NCI-H524 treated with DMSO at 0.1 percent for 48 hours (cell line): ENCODE measurements at regions not wholly inside any gene's neighbourhood (a gene's known extent, or its start where the extent isn't known, plus 50 kb on each side); places are given as distances from the start of the nearest gene placed in this dataset.

Experiments used
- DNase-seq: peaks from one replicate; lab custom pipeline; 2025; lab: John Stamatoyannopoulos, UW

GRCh38 chr2:163541943-163542342 lies 193.9 kb downstream of the FIGN start:
- no peak for DNase-seq

- DNase-seq, result no peak
Measured at GRCh38 chr2:163541495-163541894, 194.3 kb downstream of the FIGN start.

DNA sequence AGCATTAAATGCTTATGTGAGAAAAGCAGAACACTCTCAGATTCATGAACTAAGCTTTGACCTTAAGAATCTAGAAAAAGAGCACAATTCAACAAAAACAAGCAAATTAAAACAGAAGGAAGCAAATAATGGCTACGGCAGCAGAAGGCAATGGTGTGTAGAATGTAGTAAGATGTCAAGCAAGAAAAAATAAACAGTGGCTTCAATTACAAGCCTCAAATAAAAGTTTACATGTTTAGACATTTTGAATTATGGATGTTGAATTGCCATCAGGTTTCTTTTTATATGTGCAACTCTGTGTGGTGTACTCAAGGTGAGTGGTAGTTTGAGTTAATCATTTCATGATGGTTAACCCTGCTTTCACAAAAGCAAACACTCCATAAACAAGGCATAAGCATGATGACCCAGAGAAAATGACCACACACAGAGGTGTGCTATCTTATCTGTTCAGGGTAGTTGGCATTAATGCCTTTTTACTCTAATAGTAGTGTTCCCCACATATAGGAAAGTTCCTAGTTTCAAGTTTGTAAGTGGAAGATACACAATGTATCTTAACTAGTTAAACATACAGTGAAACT lies 207.1 kb downstream of the FIGN start:
- DNase-seq, result no peak

DNA sequence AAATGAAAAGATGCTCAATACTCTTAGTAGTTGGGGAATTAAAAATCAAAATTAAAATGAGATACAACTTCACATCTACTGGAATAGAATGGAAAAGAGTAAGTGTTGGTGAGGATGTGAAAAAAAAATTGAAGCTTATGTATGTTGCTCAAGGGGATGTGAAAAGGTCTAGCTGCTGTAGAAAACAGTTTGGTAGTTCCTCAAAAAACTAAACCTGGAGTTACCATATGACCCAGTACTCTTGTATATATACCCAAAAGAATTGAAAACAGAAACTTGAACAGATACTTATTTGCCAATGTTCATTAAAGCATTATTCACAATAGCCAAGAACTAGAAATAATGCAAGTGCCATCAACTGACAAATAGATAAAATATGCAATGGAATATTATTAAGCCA lies 208.4 kb downstream of the FIGN start:
- DNase-seq, result no peak

GRCh38 chr2:163518762-163519161 lies 217.0 kb downstream of the FIGN start:
- DNase-seq, result no peak

DNA sequence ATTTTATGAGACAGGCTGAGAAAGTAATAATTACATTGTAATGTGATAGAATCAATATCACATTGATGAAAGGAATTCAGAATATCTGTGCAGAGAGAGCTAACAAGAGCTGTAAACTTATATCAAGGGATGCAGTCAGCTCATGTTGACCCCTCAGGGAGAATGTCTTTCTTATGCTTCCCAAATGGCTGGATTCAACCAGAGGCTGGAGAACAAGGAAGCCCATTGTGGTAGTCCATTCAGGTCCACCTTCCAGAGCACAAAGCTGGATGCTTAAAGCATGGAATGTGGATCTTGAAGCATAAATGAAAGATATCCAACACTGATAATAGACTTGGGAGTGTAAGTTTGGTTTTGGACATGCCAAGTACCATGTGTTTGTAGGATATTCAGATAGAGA lies 220.0 kb downstream of the FIGN start:
- DNase-seq, result no peak

GRCh38 chr2:163505281-163505680 lies 230.5 kb downstream of the FIGN start:
- DNase-seq, result no peak

- no peak for DNase-seq
Measured at GRCh38 chr2:163493359-163494298, 242.2 kb downstream of the FIGN start.

DNA sequence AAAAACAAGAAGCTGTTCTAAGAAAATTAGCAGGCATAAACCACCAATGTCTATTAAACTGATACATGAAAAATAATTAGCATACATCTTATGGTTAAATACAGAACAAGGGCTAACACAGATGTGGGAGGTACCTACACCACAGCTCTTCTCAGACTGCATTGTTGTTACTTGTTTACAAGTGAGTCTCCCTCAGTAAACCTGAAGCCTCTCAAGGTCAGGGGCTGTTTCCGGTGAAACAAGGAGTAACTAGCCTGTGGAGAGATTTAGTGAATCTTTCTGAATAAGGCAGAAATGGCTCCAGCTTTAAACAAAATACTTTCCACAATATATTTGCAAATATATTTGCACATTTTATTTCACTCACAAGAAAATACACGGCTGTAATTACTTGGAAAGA lies 244.0 kb downstream of the FIGN start:
- DNase-seq, result no peak

- no peak for DNase-seq
Measured at GRCh38 chr2:163490281-163490680, 245.5 kb downstream of the FIGN start.

- no peak for DNase-seq
Measured at GRCh38 chr2:163481515-163481914, 254.3 kb downstream of the FIGN start.

DNA sequence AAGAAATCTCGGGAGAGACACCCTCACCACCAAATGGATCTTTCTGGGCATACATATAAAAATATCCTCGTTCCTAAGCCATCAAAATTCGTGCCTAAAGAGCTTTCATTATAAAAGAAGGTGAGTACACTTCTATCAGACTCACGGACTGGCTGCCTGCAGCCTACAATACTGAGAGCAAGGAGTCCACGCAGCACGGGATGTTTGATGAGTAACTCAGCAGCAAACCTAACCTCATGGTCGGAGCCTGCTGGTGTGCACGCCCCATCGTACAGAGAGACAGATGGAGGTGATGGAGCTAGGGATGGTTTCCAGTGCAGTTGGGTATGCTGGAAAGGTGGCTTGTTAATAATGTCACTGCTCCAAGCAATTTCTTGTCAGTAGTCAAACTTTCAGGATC lies 256.2 kb downstream of the FIGN start:
- no peak for DNase-seq

GRCh38 chr2:163475815-163476214 lies 260.0 kb downstream of the FIGN start:
- no peak for DNase-seq

DNA sequence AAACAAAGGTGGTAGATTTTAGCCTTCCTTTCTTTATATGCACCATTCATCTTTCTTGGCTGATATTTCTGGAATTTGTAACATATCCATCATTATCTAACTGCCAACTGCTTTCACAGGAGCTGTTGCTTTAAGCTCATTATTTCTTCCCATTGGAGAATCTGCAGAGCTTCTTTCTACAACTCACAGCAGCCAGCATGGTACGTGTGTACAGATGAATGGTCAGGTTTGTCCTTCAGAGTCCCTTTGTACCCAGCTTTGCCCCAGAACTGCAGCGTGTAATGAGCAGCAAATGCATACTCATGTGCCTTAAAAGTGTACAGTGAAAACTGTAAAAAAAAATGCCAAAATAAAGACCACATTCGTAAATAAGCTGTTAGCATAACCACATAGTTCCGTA lies 260.9 kb downstream of the FIGN start:
- no peak for DNase-seq

DNA sequence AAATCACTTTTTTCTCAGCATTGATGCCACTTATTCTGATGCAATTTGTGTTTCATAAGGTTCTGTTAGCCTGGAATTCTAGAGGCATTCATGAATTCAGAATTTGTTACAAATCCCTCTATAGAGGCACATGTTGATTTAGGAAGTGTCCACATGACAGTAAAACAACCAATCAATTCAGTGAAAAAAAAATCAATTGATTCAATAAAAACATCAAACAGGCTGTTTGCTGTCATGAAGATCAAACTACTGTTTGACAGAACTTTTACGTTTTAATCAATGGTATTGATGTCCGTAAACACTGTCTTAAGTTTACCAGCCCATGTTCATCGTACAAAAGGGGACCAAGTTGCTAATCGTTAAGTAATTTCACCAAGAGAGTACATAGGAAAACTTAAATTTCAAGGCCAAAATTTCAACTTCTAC lies 261.5 kb downstream of the FIGN start:
- no peak for DNase-seq

GRCh38 chr2:163471947-163472346 lies 263.9 kb downstream of the FIGN start:
- DNase-seq, result no peak

DNA sequence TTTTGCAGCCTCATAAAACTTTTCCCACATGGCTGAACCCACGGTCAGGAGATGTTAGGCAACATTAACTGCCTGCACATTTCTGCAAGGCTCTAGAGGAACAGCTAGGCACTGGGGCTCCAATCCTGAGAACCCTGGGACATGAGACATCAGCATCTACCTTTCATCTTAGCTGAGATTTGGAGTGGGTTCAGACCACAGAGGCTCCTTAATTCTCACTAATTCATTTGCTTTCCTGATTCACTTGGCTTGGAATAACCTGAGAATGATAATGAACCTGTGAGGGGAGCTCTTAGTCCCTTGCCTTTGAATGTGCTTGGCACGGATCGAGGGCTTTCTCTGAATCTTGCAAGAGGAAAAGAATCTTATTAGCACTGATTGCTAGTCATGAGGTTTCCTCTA lies 266.2 kb downstream of the FIGN start:
- no peak for DNase-seq

DNA sequence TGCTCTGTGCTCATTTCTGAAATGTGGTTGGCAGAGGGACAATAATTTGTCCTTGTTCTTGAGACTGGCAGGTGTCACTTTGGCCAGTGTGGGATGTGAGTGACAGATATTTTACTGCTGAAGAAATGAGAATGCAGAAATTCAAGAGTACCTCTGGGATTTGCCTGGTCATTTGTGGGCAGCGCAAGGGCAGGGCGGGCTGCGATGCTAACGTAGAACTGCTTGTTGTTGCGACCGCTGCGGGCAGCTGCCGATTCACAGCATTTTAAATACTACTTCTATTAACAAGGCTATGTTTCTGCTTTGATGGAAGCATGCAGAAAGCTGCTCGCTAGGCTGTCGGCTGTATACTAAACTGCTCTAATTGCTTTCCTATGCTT lies 268.6 kb downstream of the FIGN start:
- DNase-seq, result no peak

DNA sequence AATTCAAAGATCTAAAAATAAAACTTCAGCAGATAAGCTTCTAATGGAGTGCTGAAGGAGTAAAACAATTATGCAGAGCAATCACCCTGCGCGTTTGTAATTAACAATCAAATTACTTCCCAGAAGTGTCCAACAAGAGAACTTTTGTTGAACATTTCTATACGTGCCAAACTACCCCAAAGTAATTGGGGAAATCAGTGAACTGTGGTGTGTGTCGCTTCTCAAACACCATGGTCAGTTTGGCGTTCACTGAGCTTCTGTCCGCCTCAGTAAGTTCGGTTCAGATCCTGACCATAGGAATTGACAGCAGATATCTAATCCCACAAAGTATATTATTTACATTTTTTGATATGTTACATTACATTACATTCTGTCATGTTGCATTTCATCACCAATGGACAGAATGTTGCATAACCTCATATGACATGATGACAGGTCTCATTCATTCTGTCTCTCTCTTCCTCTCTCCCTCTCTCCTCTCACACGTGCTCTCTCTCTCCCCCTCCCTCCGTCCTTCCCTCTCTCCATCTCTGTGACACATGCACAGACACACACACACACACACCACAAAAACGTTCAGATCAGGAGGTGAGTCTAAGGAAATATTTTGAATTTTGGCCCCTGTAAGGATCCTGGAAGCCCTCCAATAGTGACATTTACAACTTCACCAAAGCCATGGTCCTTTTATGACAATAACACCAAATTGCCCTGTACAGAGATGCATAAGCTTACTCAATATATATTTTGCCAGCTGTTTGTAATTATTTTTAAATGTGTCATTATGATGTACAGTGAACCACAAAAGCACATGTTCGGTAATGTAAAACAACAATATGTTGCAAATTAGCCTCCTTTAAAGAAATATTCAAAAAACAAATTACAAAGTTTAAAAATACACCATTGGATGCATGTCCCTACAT lies 269.2 kb downstream of the FIGN start:
- no peak for DNase-seq

DNA sequence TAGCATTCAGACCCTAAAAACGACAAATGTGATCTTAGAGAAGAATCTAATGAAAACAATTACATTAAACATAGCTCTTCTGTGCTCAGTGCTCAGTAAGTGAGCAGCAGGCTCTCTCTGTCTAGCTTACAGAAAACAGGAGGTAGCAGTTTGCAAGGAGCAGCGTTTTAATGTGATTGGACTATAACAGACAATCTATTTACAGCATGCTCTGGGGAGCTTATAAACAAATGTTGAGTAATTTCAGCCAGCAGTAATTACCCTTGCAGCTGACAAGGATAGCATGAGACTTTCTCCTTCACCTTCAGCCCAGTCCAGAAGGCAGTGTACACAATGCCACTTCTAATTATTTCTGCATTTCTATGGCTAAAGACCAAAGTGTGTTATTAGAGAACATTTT lies 270.4 kb downstream of the FIGN start:
- no peak for DNase-seq

DNA sequence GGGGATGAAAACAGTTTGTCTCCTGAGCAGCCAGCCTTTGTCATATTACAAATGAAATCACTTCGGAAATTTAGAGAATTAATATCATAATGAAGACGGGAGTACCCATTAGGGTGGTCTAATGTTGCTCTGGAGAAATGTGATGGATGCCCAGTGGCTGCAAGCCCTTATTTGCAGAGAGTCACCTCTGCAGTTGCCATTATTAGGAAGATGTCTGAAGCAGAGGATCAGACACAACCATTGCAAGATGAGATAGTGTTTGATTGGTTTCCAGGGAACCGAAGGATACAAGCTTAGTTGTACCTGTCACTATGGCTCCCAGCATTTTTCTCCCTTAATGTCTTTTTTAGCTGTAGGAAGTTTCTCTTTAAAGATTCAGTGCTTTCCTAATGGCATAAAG lies 272.4 kb downstream of the FIGN start:
- DNase-seq, result no peak

DNA sequence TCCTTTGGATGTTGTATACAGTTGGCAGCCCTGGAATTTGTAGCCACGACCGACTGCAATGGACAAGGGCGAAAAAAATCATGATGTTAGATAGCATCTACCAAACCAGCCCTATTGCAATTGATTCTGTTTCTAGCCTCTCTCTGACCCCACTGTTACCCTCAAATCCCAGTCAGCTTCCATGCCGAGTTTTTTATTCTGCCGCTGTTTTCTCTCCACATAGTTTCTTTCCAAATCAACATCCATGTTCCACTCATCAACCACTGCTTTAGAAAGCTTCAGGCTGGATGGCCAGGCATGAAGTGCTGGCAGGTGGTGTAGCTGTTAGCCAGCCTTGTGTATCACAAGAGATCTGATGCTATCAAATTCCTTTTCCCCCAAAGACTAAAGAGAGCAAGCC lies 272.8 kb downstream of the FIGN start:
- DNase-seq, result no peak

DNA sequence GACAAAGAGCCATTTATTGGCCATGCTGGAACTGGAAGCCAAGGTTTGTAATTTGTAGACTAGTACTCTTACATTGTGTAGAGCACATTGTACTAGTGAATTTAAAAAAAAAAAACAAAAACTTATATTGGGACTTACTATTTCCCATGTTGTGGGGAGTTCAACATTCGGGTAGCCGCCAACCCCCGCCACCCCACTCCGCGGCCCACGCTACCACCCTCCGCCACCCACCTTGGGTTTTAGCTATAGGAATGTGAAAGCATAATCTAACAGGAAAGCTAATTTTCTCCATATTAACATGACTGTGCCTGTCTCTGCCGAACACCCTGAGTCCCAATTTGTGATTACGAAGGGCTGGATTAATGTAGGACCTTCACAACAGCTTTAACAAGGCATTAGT lies 275.8 kb downstream of the FIGN start:
- no peak for DNase-seq
